ENCODE measurements at regions not wholly inside any gene's neighbourhood (a gene's known extent, or its start where the extent isn't known, plus 50 kb on each side); places are given as distances from the start of the nearest gene placed in this dataset.
A peak's percentile ranks its signal among the peaks of the same experiment; 100 is the strongest.

DNA sequence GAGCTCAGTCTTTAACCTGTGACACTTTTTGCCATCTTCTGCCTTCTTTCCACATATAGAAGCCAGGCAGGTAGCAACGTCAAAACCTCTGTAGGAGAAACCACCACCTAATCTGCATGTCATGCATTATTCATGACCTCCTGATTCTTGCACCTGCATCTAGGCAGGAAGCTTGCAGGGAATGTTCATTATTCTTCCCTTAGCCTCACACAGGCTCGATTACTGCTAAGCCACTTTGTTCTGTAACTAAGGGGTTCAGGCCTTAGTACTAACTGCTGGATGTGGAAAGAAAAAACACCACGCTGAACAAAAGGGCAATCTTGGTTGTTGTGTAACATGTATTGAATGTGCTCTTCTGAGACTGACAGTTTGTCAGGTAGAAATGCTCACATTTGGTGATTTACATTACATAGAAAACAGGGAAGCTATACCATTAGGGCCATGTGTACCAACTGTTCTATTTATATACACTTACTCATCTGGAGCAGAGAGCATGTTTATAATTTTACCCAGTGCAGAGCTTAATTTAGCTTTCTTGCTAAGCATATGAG is 366.9 kb downstream of the KLF12 start:
- TF ChIP-seq, protein P1, sequence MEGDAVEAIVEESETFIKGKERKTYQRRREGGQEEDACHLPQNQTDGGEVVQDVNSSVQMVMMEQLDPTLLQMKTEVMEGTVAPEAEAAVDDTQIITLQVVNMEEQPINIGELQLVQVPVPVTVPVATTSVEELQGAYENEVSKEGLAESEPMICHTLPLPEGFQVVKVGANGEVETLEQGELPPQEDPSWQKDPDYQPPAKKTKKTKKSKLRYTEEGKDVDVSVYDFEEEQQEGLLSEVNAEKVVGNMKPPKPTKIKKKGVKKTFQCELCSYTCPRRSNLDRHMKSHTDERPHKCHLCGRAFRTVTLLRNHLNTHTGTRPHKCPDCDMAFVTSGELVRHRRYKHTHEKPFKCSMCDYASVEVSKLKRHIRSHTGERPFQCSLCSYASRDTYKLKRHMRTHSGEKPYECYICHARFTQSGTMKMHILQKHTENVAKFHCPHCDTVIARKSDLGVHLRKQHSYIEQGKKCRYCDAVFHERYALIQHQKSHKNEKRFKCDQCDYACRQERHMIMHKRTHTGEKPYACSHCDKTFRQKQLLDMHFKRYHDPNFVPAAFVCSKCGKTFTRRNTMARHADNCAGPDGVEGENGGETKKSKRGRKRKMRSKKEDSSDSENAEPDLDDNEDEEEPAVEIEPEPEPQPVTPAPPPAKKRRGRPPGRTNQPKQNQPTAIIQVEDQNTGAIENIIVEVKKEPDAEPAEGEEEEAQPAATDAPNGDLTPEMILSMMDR (IDR thresholded peaks at IDR 0.05; ENCODE audit: insufficient read depth, low read length, poor library complexity, severe bottlenecking): no peak
- Histone ChIP-seq H3K36me3 (ENCODE audit: control insufficient read depth, insufficient read depth, low read length) (no peaks in the 10 kb centered on the region; the same call in 1 of the 2 replicates), H3K27me3 (replicated peaks; ENCODE audit: control insufficient read depth, insufficient read depth, low read length) (no peaks in the 10 kb centered on the region), H3K4me3 (replicated peaks; ENCODE audit: low read depth, low read length) (no peak overlapping the region)
- DNase-seq (ENCODE audit: extremely low read depth, insufficient read length): no peak

DNA sequence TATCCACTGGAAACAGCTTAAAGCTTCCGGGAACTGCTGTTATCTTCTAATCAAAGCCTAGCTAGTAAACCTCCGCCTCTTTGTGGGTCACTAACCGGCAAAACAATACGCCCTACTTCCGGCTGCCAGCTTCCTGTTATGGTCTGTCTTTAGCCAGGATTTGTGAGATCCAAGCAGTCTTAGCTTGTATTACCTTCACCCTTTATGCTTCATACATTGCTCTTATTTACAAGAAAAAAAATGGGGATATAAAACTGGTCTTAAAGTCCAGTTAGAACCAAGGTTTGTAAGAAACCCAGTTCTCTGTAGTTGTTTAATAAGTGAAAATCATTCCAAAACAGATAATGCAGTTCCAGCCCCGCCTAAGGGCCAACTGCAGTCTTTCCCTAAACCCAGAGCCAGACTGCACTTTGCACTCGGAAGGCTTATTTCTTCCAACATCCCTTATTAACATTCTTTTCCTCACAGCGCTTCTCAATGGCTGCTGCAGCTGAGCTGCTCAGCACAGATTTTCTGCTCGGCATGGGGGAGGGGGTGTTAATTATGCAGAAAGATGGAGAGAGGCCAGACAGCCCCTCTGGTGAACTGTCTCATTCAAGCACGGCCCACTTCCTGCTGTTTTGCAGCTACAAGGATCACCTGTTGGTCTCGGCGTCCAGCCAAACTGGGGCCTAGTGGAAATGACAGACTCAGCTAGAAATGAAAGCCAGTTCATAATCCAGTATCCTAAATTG is 368.4 kb downstream of the KLF12 start:
- Histone ChIP-seq H3K36me3 (ENCODE audit: control insufficient read depth, insufficient read depth, low read length) (no peaks in the 10 kb centered on the region; the same call in 1 of the 2 replicates), H3K27me3 (replicated peaks; ENCODE audit: control insufficient read depth, insufficient read depth, low read length) (no peaks in the 10 kb centered on the region), H3K4me3 (replicated peaks; ENCODE audit: low read depth, low read length) (no peak overlapping the region)
- DNase-seq (ENCODE audit: extremely low read depth, insufficient read length): peak; percentile 33
- TF ChIP-seq, protein P1 (IDR thresholded peaks at IDR 0.05; ENCODE audit: insufficient read depth, low read length, poor library complexity, severe bottlenecking): no peak

DNA sequence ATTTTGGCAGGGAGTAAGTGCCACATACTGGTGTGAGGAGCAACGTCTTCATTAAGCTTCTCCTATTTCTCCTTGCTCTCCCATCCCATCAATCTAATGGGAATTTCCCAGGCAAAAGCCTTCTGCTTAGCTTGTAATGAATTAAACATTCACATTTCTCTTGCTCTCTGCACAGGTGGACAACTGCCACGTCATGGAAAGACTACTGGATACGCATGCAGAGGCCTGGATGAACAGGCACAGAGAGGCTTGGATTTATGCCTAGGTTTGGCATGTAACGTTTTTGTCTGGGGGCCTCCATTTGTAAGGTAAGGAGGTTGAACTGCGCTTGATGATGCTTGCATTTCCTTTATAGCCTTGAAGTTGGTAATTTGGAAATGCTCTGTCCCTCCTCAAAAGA is 374.8 kb downstream of the KLF12 start:
- Histone ChIP-seq H3K27me3 (replicated peaks; ENCODE audit: control insufficient read depth, insufficient read depth, low read length) (no peaks in the 10 kb centered on the region), H3K36me3 (ENCODE audit: control insufficient read depth, insufficient read depth, low read length) (no peaks in the 10 kb centered on the region; the same call in 1 of the 2 replicates), H3K4me3 (replicated peaks; ENCODE audit: low read depth, low read length) (no peak overlapping the region)
- DNase-seq (ENCODE audit: extremely low read depth, insufficient read length): no peak
- TF ChIP-seq, protein P1 (IDR thresholded peaks at IDR 0.05; ENCODE audit: insufficient read depth, low read length, poor library complexity, severe bottlenecking): no peak

DNA sequence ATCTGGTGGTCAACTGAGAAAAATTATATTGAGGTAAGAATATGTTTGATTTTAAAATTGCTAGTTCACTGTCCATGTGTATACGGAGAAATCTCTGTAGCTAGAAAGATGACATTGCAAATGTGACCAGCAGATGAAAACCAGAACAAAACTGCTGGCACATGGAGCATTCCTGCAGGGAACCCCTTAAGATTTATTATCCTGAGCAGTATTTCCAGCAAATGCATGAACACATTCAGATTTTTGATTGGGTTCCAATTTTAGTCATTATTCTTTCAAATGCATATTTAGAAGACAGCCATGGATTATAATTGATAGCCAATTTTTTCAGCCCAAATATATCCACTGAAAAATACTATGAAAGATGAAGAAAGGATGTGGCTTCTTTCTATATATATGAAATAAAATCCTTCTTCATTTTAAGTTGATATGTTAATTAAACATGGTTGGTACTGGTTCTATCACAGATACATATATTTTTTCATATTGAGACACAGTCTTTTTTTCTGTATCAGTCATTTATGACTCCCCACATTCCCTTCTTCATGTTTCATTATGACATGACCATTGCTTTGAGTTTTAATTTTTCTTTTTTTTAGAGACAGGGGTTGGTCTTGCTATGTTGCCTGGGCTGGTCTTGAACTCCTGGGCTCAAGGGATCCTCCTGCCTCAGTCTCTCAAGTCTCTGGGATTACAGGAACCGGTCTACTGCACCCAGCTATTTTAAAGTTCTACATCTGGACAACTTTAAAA is 376.5 kb downstream of the KLF12 start:
- H3K4me3 ChIP-seq (replicated peaks; ENCODE audit: low read depth, low read length): no peak overlapping the region
- no peaks in the 10 kb centered on the region for H3K27me3 ChIP-seq (replicated peaks; ENCODE audit: control insufficient read depth, insufficient read depth, low read length)
- DNase-seq (ENCODE audit: extremely low read depth, insufficient read length): no peak
- H3K36me3 ChIP-seq (ENCODE audit: control insufficient read depth, insufficient read depth, low read length): no peaks in the 10 kb centered on the region; the same call in 1 of the 2 replicates
- TF ChIP-seq, protein P1 (IDR thresholded peaks at IDR 0.05; ENCODE audit: insufficient read depth, low read length, poor library complexity, severe bottlenecking): no peak

DNA sequence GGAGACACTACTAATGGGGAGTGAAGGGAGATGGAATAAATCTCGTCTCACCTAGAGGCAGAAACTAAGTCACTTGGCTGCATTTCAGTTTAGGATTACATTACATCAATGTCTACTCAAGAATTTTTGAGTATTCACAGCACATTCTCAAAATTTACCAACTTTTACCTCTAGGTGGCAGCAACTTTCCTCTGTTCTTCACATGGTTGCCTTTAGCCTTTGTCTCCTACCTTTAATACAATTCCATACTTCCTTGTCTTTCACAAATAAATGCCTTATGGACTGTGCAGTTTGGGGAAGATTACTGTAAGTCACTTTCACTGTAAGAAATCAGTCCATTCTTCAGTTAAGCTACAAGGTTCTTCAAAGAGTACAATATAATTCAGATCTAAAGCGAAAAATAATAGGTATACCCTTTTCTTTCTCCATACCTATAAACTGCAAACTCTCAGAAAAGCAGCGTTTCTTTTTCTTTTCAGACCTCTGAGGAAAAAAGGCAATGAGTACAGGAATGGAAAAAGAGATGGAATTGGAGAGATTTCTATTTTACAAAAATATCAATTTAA is 379.4 kb downstream of the KLF12 start:
- H3K27me3 ChIP-seq (replicated peaks; ENCODE audit: control insufficient read depth, insufficient read depth, low read length): no peaks in the 10 kb centered on the region
- no peak for DNase-seq (ENCODE audit: extremely low read depth, insufficient read length)
- no peaks in the 10 kb centered on the region; the same call in none of the 2 replicates for H3K36me3 ChIP-seq (ENCODE audit: control insufficient read depth, insufficient read depth, low read length)
- H3K4me3 ChIP-seq (replicated peaks; ENCODE audit: low read depth, low read length): no peak overlapping the region
- TF ChIP-seq, protein P1 (IDR thresholded peaks at IDR 0.05; ENCODE audit: insufficient read depth, low read length, poor library complexity, severe bottlenecking): peak; percentile 66
